Naive B cell (primary cell): ENCODE measurements at regions not wholly inside any gene's neighbourhood (a gene's known extent, or its start where the extent isn't known, plus 50 kb on each side); places are given as distances from the start of the nearest gene placed in this dataset.
A peak's percentile ranks its signal among the peaks of the same experiment; 100 is the strongest.
"Not testable (repeated sequence)": the region's sequence is repeated elsewhere in the genome, so short reads cannot be mapped to it uniquely, and the experiment has no call there.

Experiments used
- ATAC-seq, 2 donors: fragments of 150-1000 bp; cut with Tn5 transposase; 2 replicates each; pipeline ENCODE4 v1.10.0; 2021; ENCODE audit warnings: low read depth in 2 of 2, mild to moderate bottlenecking in 2 of 2, moderate library complexity in 2 of 2
- DNase-seq: peaks from one replicate; pipeline ENCODE4 v3.0.0; 2022
- H3K27ac Mint-ChIP-seq, 6 donors: one replicate each; pipeline ENCODE4 v1.8.0; 2020 to 2022; ENCODE audit warnings: mild to moderate bottlenecking in 6 of 6, mixed read lengths in 6 of 6, moderate library complexity in 5 of 6, inconsistent platforms in 2 of 6
- H3K27me3 Mint-ChIP-seq, 3 donors: one replicate each; pipeline ENCODE4 v1.8.0; 2021 to 2022; ENCODE audit warnings: mixed read lengths in 3 of 3, mild to moderate bottlenecking in 1 of 3
- H3K36me3 Mint-ChIP-seq, 2 donors: one replicate each; pipeline ENCODE4 v1.8.0; 2020 to 2022; ENCODE audit warnings: mixed read lengths in 2 of 2, inconsistent platforms in 1 of 2, mild to moderate bottlenecking in 1 of 2
- H3K4me1 Mint-ChIP-seq, 3 donors: one replicate each; pipeline ENCODE4 v1.8.0; 2020 to 2022; ENCODE audit warnings: mixed read lengths in 3 of 3, inconsistent platforms in 1 of 3, mild to moderate bottlenecking in 1 of 3, moderate library complexity in 1 of 3
- H3K4me3 Mint-ChIP-seq, 8 donors: one replicate each; pipeline ENCODE4 v1.8.0; 2020 to 2022; ENCODE audit warnings: mild to moderate bottlenecking in 8 of 8, mixed read lengths in 8 of 8, moderate library complexity in 8 of 8, inconsistent platforms in 2 of 8
- H3K9me3 Mint-ChIP-seq, 7 donors: one replicate each; pipeline ENCODE4 v1.8.0; 2020 to 2022; ENCODE audit warnings: mixed read lengths in 7 of 7, mild to moderate bottlenecking in 5 of 7, inconsistent platforms in 2 of 7, moderate library complexity in 1 of 7

DNA sequence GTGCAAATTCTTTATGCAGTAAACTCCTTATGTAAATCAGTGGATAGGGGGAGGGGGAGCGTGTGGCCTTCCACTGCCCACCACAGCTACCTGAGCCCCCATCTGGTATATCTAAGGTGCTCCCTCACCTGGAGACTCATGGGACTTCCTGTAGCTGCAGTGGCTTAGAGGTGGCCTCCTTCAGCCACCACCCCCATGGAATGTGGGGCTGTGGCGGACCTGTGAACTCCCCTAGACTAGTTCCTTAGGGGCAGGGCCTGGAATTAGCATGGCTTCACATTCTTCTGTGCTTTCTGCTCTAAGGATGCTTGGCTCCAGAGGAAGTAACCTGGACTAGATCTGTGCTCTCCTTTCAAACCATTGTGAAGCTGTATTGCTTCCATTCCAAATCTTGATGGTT is 550.5 kb upstream of the COBL start:
- H3K4me1 Mint-ChIP-seq = no peaks in the 10 kb centered on the region
- H3K36me3 Mint-ChIP-seq = no peaks in the 10 kb centered on the region
- ATAC-seq (no peak), DNase-seq (no peak)
- H3K27me3 Mint-ChIP-seq = no peaks in the 10 kb centered on the region
- peaks cover 0 to 13% (median 9%) of the 10 kb centered on the region in 7 donors for H3K9me3 Mint-ChIP-seq
- no peak overlapping the region for H3K4me3 Mint-ChIP-seq
- no peak overlapping the region for H3K27ac Mint-ChIP-seq

DNA sequence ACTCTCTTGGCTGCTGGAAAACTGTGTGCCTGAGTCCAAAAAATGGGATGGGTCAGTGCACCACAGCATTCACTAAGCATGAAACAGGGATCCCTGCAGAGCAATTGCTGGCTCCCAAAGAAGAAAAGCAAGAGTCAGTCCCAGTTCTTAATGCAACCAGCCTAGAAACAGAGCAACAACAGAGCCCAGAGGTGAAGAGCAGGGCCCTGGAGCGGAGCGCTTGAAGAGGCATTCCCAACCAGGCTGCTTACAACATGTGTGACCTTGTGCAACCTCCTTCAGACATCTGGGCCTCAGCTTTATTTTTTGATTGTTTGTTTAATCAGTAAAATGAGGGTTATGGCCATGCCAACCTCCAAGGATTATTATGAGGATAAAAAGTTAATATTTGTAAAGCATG is 543.7 kb upstream of the COBL start:
- Mint-ChIP-seq H3K4me1 (no peaks in the 10 kb centered on the region), H3K36me3 (no peaks in the 10 kb centered on the region), H3K9me3 (peaks cover 0 to 6% (median 0%) of the 10 kb centered on the region in 7 donors), H3K27ac (no peak overlapping the region), H3K27me3 (no peaks in the 10 kb centered on the region), H3K4me3 (no peak overlapping the region)
- no peak for ATAC-seq
- no peak for DNase-seq

DNA sequence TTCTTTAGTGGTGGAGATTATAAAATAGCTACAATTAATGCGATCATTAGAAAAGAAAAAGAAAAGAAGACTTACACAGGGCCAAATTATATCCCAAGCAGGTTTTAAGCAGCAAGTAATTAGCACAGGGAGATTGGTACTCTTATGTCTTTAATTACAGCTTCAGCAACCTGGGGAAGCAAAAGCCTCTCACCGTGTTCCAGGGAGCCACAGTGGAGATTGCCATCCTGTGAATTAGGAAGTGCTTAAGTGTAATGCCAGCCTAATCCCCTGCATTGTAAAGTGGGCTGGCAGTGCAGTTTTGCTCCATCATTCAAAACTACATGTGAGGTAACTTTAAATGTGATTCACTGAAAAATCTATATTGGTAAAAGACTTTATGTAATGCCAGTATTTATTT is 533.5 kb upstream of the COBL start:
- H3K27ac Mint-ChIP-seq = no peak overlapping the region
- no peaks in the 10 kb centered on the region for H3K4me1 Mint-ChIP-seq
- peaks cover 3 to 13% (median 7%) of the 10 kb centered on the region in 7 donors for H3K9me3 Mint-ChIP-seq
- ATAC-seq (no peak), DNase-seq (no peak)
- no peaks in the 10 kb centered on the region for H3K27me3 Mint-ChIP-seq
- H3K36me3 Mint-ChIP-seq = no peaks in the 10 kb centered on the region
- H3K4me3 Mint-ChIP-seq = no peak overlapping the region

DNA sequence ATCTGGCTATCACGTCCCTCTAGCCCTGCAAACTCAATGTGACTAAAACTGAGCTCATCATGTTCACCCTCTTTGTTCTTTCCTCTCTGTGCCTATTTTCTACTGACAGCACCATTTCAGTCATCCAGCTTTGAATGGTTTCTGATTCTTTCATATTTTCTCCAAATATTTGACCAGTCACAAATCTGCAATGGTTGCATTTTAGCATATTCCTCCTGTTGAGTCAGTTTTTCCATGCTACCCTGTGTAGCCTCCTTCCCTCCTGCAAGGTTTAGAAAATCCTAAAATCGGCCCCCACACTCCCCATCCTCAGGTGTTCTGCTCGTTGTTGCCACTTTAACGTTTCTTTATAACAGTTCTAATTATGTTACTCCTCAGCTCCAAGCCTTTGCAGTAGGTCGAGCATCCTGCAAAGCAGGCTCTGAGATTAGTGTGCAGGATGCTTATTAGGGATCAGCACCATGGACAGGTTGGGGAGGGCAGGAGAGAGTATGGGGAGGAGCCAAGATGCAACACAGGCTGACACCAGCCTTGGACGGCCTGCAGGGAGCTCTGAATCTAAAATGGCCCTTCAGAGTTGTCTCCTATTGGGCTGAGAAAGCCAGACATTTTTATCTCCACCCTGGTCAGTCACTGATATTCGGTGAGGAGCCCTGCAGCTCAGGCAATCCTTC is 531.0 kb upstream of the COBL start:
- Mint-ChIP-seq H3K4me1 (no peaks in the 10 kb centered on the region), H3K27ac (no peak overlapping the region), H3K9me3 (peaks cover 2 to 14% (median 6%) of the 10 kb centered on the region in 7 donors), H3K36me3 (no peaks in the 10 kb centered on the region), H3K4me3 (no peak overlapping the region), H3K27me3 (no peaks in the 10 kb centered on the region)
- ATAC-seq (no peak), DNase-seq (no peak)

DNA sequence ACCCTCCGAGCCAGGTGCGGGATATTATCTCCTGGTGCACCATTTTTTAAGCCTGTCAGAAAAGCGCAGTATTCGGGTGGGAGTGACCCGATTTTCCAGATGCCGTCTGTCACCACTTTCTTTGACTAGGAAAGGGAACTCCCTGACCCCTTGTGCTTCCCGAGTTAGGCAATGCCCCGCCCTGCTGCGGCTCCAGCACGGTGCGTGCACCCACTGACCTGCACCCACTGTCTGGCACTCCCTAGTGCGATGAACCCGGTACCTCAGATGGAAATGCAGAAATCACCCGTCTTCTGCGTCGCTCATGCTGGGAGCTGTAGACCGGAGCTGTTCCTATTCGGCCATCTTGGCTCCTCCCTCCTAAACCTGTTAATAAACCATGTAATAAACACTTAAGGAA is 522.5 kb upstream of the COBL start:
- H3K27me3 Mint-ChIP-seq, H3K4me1 Mint-ChIP-seq, ATAC-seq, H3K36me3 Mint-ChIP-seq, DNase-seq, H3K27ac Mint-ChIP-seq, H3K4me3 Mint-ChIP-seq: not testable (repeated sequence)
- H3K9me3 Mint-ChIP-seq = peaks cover 3 to 14% (median 8%) of the 10 kb centered on the region in 7 donors

DNA sequence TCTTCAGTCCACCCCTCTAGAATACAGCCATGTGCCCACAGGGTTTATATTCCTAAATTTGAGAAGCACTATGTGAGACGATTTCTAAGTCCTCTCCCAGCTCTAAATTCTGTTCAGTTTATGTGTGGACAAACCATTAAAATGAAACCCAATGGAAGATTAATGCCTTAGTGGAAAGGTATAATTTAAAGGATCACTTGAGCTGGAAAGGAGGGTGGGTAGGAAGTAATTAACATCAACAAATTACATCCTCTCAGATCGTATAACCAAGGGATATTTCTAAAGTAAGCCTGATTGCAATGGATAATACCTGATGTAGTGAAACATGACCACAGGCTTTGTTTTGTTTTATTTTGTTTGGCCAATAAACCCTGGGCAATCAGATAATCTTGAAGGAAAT is 511.0 kb upstream of the COBL start:
- ATAC-seq (no peak), DNase-seq (no peak)
- H3K4me1 Mint-ChIP-seq = no peaks in the 10 kb centered on the region
- no peak overlapping the region for H3K27ac Mint-ChIP-seq
- no peak overlapping the region for H3K4me3 Mint-ChIP-seq
- H3K36me3 Mint-ChIP-seq = peaks cover 0 to 5% of the 10 kb centered on the region in 2 donors
- peaks cover 3 to 31% (median 18%) of the 10 kb centered on the region in 7 donors for H3K9me3 Mint-ChIP-seq
- no peaks in the 10 kb centered on the region for H3K27me3 Mint-ChIP-seq

DNA sequence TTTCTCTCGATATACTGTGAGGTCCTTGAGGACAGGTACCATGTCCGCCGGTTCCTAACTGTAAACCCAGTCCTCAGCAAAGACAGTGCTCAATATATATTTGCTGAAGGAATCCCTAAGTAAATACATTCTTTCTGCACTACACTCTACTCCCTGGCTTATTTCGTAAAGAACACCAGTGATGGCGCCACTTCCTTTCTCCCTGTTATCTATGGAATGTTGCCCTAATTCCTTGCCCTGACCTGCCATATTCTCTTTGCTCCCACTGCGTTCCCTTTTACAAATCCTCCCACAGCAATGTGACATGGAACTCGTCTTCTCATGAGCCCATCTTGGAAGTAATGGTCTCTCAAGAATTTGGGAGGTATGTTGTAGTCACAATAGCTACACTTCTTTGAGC is 507.4 kb upstream of the COBL start:
- H3K36me3 Mint-ChIP-seq = no peaks in the 10 kb centered on the region
- H3K9me3 Mint-ChIP-seq = peaks cover 3 to 20% (median 7%) of the 10 kb centered on the region in 7 donors
- no peak for ATAC-seq
- H3K4me1 Mint-ChIP-seq = no peaks in the 10 kb centered on the region
- H3K4me3 Mint-ChIP-seq = no peak overlapping the region
- no peak overlapping the region for H3K27ac Mint-ChIP-seq
- no peaks in the 10 kb centered on the region for H3K27me3 Mint-ChIP-seq
- DNase-seq = no peak

DNA sequence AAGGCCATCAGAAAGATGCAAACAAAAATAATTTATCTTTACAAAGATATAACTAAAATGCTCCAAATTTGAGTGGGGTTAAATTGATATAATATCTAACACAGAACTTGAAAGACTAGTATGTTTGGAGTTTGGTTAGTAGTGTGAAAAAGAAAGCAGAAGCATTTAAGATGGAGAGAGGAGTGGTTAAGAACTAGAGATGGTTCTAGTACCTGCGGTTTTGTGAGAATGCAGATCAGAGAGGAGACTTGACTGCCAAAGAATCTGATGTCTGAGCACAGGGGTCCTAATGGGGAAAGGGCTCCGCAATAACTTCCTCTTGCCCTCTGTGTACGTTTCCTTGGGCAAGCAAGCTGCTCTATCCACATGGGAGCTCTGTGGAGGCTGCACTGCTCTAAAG is 506.8 kb upstream of the COBL start:
- no peak overlapping the region for H3K27ac Mint-ChIP-seq
- no peaks in the 10 kb centered on the region for H3K27me3 Mint-ChIP-seq
- H3K36me3 Mint-ChIP-seq = no peaks in the 10 kb centered on the region
- no peak for DNase-seq
- no peaks in the 10 kb centered on the region for H3K4me1 Mint-ChIP-seq
- ATAC-seq = no peak
- H3K4me3 Mint-ChIP-seq = no peak overlapping the region
- peaks cover 3 to 23% (median 7%) of the 10 kb centered on the region in 7 donors for H3K9me3 Mint-ChIP-seq

DNA sequence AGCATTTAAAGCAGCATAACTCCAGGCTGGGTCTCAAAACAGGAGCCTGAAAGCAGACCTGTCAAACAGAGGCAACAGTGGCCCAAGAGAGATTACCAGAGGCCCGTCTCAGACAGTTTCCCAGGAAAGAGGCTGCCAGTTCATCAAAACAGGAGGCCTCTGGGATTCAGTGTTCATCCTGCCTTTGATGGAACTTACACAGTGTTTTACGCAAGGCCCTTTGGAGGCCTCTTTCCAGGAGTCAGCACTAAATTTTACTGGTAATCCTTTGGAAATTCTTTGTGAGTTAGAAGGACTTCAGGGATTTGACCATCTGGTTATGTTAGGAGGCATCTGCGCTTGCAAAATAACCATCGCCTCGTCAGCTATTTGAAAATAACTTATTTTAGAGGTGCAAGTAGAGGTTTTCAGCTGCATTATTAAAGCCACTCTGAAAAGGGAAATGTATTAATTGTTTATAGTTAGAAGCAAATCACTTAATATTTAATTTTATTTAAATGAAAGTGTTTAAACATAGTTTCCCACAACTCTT is 501.2 kb upstream of the COBL start:
- Mint-ChIP-seq H3K4me1 (no peaks in the 10 kb centered on the region), H3K4me3 (no peak overlapping the region), H3K36me3 (no peaks in the 10 kb centered on the region), H3K27ac (no peak overlapping the region), H3K9me3 (peaks cover 4 to 26% (median 6%) of the 10 kb centered on the region in 7 donors), H3K27me3 (no peaks in the 10 kb centered on the region)
- no peak for DNase-seq
- no peak for ATAC-seq

DNA sequence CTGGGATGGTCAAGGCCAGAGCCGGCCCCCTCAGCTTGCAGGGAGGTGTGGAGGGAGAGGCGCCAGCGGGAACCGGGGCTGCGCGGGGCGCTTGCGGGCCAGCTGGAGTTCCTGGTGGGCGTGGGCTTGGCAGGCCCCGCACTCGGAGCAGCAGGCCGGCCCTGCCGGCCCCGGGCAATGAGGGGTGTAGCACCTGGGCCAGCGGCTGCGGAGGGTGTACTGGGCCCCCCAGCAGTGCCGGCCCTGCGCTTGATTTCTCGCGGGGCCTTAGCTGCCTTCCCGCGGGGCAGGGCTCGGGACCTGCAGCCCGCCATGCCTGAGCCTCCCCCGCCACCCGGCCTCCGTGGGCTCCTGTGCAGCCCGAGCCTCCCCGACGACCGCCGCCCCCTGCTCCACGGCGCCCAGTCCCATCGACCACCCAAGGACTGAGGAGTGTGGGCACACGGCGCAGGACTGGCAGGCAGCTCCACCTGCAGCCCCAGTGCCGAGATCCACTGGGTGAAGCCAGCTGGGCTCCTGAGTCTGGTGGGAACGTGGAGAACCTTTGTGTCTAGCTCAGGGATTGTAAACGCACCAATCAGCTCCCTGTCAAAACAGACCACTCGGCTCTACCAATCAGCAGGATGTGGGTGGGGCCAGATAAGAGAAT is 489.3 kb upstream of the COBL start:
- not testable (repeated sequence) for H3K4me1 Mint-ChIP-seq, H3K27ac Mint-ChIP-seq, H3K27me3 Mint-ChIP-seq, DNase-seq, ATAC-seq, H3K36me3 Mint-ChIP-seq, H3K4me3 Mint-ChIP-seq
- H3K9me3 Mint-ChIP-seq = peaks cover 3 to 21% (median 8%) of the 10 kb centered on the region in 7 donors

DNA sequence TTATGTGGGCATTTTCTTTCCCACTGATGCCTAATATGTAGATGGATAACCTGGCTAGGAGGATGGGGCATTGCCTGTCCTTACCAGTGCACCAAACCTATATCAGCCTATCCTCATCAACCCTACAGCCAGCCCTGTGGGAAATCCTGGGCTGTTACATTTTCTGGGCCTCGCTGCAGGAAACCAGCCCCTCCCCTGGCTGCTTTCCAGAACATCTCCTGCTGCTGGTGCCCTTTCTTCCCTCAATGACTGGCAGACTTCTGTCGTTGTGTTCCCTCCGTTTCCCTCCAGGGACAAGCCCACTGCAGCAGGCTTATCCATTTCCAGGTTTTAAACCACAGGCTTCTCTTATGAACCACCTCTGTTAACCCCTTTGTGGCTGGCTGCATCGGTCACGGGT is 486.1 kb upstream of the COBL start:
- Mint-ChIP-seq H3K27ac (no peak overlapping the region), H3K27me3 (no peaks in the 10 kb centered on the region), H3K4me1 (no peaks in the 10 kb centered on the region), H3K4me3 (peak overlapping the region in 1 of 8 donors; percentile 41), H3K36me3 (no peaks in the 10 kb centered on the region), H3K9me3 (peaks cover 1 to 14% (median 4%) of the 10 kb centered on the region in 7 donors)
- ATAC-seq (no peak), DNase-seq (no peak)

DNA sequence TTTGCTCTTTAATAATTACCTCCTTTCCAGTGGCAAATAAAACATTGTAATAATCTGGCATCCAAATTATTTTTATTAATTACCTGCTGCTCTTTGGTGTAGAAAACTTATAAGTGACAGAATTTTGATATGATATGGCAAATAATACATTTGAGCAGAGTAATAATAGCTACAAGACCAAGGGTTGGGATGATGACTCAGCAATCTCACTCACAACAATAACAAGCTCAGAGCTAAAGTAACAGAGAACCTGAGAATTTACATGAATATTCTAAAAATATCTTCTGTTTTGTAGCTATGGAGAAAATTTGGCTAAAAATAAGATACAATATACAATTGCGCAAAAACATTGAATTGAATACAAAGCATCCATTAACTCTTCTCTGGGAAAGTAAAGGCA is 480.8 kb upstream of the COBL start:
- H3K9me3 Mint-ChIP-seq = peaks cover 0 to 11% (median 3%) of the 10 kb centered on the region in 7 donors
- no peaks in the 10 kb centered on the region for H3K27me3 Mint-ChIP-seq
- no peak overlapping the region for H3K4me3 Mint-ChIP-seq
- ATAC-seq (no peak), DNase-seq (no peak)
- no peaks in the 10 kb centered on the region for H3K4me1 Mint-ChIP-seq
- no peak overlapping the region for H3K27ac Mint-ChIP-seq
- H3K36me3 Mint-ChIP-seq = no peaks in the 10 kb centered on the region

DNA sequence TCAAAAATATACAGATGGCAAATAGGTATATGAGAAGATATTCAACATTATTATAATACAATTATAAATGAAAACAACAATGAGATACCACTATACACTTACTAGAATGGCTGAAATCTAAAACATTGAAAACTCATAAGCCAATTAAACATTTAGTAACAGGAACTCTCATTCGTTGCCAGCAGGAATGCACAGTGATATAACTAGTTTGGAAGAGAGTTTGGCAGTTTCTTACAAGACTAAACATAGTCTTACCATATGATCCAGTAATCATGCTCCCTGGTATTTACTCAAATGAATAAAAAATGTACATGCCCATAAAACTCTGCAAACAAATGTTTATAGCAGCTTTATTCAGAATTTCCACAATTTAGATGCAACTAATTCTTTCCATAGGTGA is 476.2 kb upstream of the COBL start:
- no peak overlapping the region for H3K4me3 Mint-ChIP-seq
- H3K9me3 Mint-ChIP-seq = peaks cover 0 to 7% (median 2%) of the 10 kb centered on the region in 7 donors
- ATAC-seq (no peak), DNase-seq (no peak)
- H3K4me1 Mint-ChIP-seq = no peaks in the 10 kb centered on the region
- no peaks in the 10 kb centered on the region for H3K36me3 Mint-ChIP-seq
- no peak overlapping the region for H3K27ac Mint-ChIP-seq
- no peaks in the 10 kb centered on the region for H3K27me3 Mint-ChIP-seq

DNA sequence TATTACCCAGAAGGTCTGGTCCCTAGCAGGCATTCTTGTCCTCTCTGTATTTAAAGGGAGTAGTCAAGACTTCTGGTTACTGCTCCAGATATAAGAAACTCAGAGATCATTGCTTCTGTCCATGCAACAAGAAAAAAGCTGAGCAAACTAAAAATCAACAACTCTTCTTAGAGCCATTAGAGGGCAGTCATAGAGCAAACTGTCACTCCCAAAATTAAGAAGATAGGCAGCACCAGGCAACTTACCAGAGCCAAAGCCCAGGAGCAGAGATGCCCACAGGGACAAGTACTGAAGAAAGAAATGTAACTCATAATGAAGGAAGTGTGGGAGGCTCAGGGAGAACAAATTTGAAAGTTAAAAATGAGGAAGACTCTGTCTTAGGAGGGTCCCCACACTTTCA is 472.9 kb upstream of the COBL start:
- H3K4me3 Mint-ChIP-seq = no peak overlapping the region
- H3K36me3 Mint-ChIP-seq = no peaks in the 10 kb centered on the region
- no peak for DNase-seq
- no peak overlapping the region for H3K27ac Mint-ChIP-seq
- no peaks in the 10 kb centered on the region for H3K4me1 Mint-ChIP-seq
- ATAC-seq = no peak
- H3K9me3 Mint-ChIP-seq = peaks cover 0 to 7% (median 2%) of the 10 kb centered on the region in 7 donors
- H3K27me3 Mint-ChIP-seq = no peaks in the 10 kb centered on the region
